ENCODE measurements at regions not wholly inside any gene's neighbourhood (a gene's known extent, or its start where the extent isn't known, plus 50 kb on each side); places are given as distances from the start of the nearest gene placed in this dataset.

DNA sequence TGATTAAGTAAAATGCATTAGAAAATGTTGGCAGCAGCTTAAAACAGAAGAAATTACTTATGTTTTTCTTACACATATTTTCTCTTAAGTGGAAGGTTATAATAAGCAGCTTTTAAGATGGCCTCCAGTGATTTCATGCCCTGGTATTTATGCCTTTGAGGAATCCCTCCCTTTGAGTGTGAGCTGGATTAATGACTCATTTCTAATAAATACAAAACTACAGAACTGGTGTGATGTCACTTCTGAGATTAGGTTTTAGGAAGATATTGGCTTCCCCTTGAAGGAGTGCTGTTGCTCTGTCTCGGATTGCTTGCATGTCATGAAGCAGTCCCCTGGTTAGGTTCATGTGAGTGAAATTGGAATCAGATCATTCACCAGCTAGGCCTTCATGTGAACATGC, 143.2 kb upstream of the EPHA7 start:
- TF ChIP-seq, protein P1, sequence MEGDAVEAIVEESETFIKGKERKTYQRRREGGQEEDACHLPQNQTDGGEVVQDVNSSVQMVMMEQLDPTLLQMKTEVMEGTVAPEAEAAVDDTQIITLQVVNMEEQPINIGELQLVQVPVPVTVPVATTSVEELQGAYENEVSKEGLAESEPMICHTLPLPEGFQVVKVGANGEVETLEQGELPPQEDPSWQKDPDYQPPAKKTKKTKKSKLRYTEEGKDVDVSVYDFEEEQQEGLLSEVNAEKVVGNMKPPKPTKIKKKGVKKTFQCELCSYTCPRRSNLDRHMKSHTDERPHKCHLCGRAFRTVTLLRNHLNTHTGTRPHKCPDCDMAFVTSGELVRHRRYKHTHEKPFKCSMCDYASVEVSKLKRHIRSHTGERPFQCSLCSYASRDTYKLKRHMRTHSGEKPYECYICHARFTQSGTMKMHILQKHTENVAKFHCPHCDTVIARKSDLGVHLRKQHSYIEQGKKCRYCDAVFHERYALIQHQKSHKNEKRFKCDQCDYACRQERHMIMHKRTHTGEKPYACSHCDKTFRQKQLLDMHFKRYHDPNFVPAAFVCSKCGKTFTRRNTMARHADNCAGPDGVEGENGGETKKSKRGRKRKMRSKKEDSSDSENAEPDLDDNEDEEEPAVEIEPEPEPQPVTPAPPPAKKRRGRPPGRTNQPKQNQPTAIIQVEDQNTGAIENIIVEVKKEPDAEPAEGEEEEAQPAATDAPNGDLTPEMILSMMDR (IDR thresholded peaks at IDR 0.05; ENCODE audit: low read depth, low read length), result no peak
- TF ChIP-seq EZH2phosphoT487 (IDR thresholded peaks at IDR 0.05; ENCODE audit: low read depth), result no peak

All from OCI-LY3 (cell line).